Left lung (tissue), 4 donors: ENCODE measurements at regions not wholly inside any gene's neighbourhood (a gene's known extent, or its start where the extent isn't known, plus 50 kb on each side); places are given as distances from the start of the nearest gene placed in this dataset.
A peak's percentile ranks its signal among the peaks of the same experiment; 100 is the strongest.

Source experiments
- ATAC-seq: fragments of 200-7000 bp; cut with Tn5 transposase; one replicate; pipeline ENCODE4 v1.9.1; 2020; ENCODE audit warnings: moderate library complexity
- DNase-seq, 4 donors: peaks; one replicate each; pipeline ENCODE4 v3.0.0-alpha.2; 2013 to 2020
- H3K27ac ChIP-seq, 2 donors: fragments of 200-600 bp; sonication (generic) in 1 of 2; one replicate each; pipeline versions ENCODE4 v1.5.0 to v1.8.0; 2020 to 2021
- H3K27me3 ChIP-seq, 2 donors: fragments of 200-600 bp; sonication (generic) in 1 of 2; one replicate each; pipeline versions ENCODE4 v1.5.0 to v1.8.0; 2020 to 2021
- H3K36me3 ChIP-seq, 2 donors: fragments of 200-600 bp; sonication (generic) in 1 of 2; one replicate each; pipeline versions ENCODE4 v1.5.0 to v1.8.0; 2020 to 2021
- H3K4me1 ChIP-seq, 2 donors: fragments of 200-600 bp; one replicate each; pipeline ENCODE4 v1.8.0; 2021
- H3K4me3 ChIP-seq, 2 donors: fragments of 200-600 bp; sonication (generic) in 1 of 2; one replicate each; pipeline versions ENCODE4 v1.5.0 to v1.8.0; 2020 to 2021; ENCODE audit warnings: mild to moderate bottlenecking in 1 of 2
- H3K9me3 ChIP-seq, 2 donors: fragments of 200-600 bp; sonication (generic) in 1 of 2; one replicate each; pipeline versions ENCODE4 v1.5.0 to v1.8.0; 2020 to 2021
- CTCF ChIP-seq, 2 donors: fragments of 200-600 bp; sonication (generic) in 1 of 2; IDR thresholded peaks; one replicate each; pipeline versions ENCODE4 v1.5.0 to v1.8.0; 2021; ENCODE audit warnings: antibody characterized with exemption in 2 of 2
- intact Hi-C, 2 donors: fragments of 100-400 bp; cut with DNase I; formaldehyde crosslinking; loops; one replicate each; pipeline versions ENCODE4 v1.11.2 to v1.14.2; 2022
- donor health status: DM: no; HTN: yes; CAD: no.
- donor health status: DM: no; HTN: no; CAD: no.

GRCh38 chr18:46344416-46345180, 240.4 kb downstream of the HAUS1 start:
- Histone ChIP-seq H3K27me3 (no peaks in the 10 kb centered on the region), H3K9me3 (no peaks in the 10 kb centered on the region), H3K27ac (no peak overlapping the region), H3K4me1 (peaks cover 4 to 25% of the 10 kb centered on the region in 2 donors), H3K4me3 (no peak overlapping the region), H3K36me3 (no peaks in the 10 kb centered on the region)
- intact Hi-C loops: no loop called here
- TF ChIP-seq CTCF (IDR thresholded peaks at IDR 0.05): no peak
- DNase-seq (peak in 1 of 4 donors; percentile 49), ATAC-seq (no peak)

DNA sequence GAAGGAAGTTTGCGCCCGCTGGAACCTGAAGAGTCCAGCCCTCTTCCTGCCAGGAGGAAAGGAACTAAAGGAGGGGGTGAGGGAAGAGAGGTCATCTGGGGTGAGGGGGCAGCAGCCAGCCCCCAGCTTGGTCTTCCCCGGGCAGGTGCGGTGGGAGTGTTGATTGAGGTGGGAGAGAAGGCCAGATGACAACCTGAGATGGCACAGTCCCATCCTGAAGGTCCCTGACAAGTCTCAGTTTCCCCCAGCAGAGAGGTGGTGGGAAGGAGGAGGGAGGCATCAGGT, 240.9 kb downstream of the HAUS1 start:
- no peaks in the 10 kb centered on the region for H3K27me3 ChIP-seq
- intact Hi-C loops: no loop called here
- DNase-seq: no peak
- no peak overlapping the region for H3K4me3 ChIP-seq
- no peak for ATAC-seq
- no peaks in the 10 kb centered on the region for H3K36me3 ChIP-seq
- no peak for TF ChIP-seq CTCF (IDR thresholded peaks at IDR 0.05)
- no peak overlapping the region for H3K27ac ChIP-seq
- peaks cover 4 to 25% of the 10 kb centered on the region in 2 donors for H3K4me1 ChIP-seq
- H3K9me3 ChIP-seq: no peaks in the 10 kb centered on the region

GRCh38 chr18:46346213-46346612, 242.0 kb downstream of the HAUS1 start:
- no peaks in the 10 kb centered on the region for H3K36me3 ChIP-seq
- H3K27me3 ChIP-seq: no peaks in the 10 kb centered on the region
- DNase-seq (no peak), ATAC-seq (no peak)
- no peak for TF ChIP-seq CTCF (IDR thresholded peaks at IDR 0.05)
- H3K27ac ChIP-seq: no peak overlapping the region
- no peaks in the 10 kb centered on the region for H3K9me3 ChIP-seq
- peaks cover 4 to 25% of the 10 kb centered on the region in 2 donors for H3K4me1 ChIP-seq
- intact Hi-C loops: no loop called here
- no peak overlapping the region for H3K4me3 ChIP-seq

DNA sequence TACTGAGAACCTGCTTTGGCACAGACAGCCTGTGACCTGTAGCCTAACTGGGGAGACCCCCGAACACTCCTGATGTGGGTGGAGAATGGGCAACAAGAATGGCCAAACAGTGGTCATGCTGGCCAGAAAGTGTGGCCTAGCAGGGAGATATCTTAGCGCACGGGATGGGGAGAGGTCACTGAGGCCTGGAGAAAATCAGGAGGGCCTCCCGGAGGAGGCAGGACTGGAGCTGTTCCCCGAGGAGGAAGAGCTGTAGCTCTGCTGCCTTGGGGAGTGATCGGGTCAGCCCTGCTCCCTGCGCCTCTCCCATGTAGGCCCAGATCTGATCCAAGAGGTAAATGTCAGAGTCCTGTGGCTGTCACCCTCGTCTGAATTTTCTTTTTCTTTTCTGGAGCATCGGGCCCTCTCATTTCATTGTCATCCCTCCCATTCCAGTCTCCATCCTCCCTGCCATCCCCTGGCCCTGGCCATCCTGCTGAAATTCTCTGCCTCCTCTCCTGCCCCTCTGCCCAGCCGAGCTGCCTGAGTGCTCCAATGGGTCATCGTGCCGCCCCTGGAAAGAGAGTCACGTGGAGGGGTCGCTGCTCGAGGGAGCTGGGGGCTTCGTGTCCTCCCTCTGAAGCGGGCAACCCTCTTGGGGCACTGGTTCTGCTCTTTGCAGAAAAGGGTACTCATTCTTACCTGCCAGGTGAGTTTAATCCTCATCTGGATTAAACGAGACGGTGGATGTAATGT, 242.9 kb downstream of the HAUS1 start:
- Histone ChIP-seq H3K27me3 (no peaks in the 10 kb centered on the region), H3K27ac (no peak overlapping the region), H3K36me3 (no peaks in the 10 kb centered on the region), H3K4me1 (peaks cover 4 to 20% of the 10 kb centered on the region in 2 donors), H3K4me3 (no peak overlapping the region), H3K9me3 (no peaks in the 10 kb centered on the region)
- intact Hi-C loops: no loop called here
- DNase-seq (no peak), ATAC-seq (no peak)
- no peak for TF ChIP-seq CTCF (IDR thresholded peaks at IDR 0.05)

DNA sequence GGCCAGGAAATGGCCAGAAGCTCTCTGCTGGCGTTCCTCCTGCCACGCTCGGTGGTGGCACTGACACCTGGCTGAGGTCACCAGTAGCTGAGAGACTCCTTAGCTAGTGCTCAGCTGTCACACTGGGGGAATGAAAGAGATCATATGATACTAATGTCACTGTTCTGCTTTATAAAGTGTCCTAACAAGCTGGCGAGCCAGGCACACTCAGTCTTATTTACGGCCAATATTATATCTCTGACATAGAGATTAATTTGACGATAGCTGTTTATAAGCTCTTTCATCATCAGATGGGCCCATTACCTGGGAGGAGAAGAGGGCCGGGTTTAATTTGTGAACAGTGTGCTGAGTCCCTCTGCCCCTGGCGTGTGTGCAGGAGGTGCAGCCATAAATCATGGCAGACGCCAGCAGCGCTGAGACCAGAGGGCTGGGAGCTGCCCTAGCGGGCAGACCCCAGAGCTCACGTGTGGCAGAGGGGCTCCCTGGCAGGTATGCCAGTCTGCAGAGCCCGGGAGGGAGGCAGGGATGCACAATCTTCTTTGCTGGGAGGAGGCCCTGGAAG, 246.5 kb downstream of the HAUS1 start:
- no peak overlapping the region for H3K4me3 ChIP-seq
- H3K27ac ChIP-seq: no peak overlapping the region
- H3K27me3 ChIP-seq: no peaks in the 10 kb centered on the region
- ATAC-seq: no peak
- DNase-seq: no peak
- no peak for TF ChIP-seq CTCF (IDR thresholded peaks at IDR 0.05)
- H3K36me3 ChIP-seq: no peaks in the 10 kb centered on the region
- no peaks in the 10 kb centered on the region for H3K9me3 ChIP-seq
- intact Hi-C loops: no loop called here
- H3K4me1 ChIP-seq: no peaks in the 10 kb centered on the region
